Nephron (organoid): ENCODE measurements at regions not wholly inside any gene's neighbourhood (a gene's known extent, or its start where the extent isn't known, plus 50 kb on each side); places are given as distances from the start of the nearest gene placed in this dataset.

Experiments
- H3K27ac Mint-ChIP-seq, 3 experiments: 2 replicates each; pipeline ENCODE4 v1.8.0; 2020; ENCODE audit warnings: mixed read lengths in 3 of 3, mild to moderate bottlenecking in 2 of 3, moderate library complexity in 1 of 3
- H3K27me3 Mint-ChIP-seq: 2 replicates; pipeline ENCODE4 v1.8.0; 2021; ENCODE audit warnings: low read depth, mild to moderate bottlenecking, moderate library complexity, mixed read lengths
- H3K36me3 Mint-ChIP-seq: 2 replicates; pipeline ENCODE4 v1.8.0; 2020; ENCODE audit warnings: low read depth, mixed read lengths
- H3K4me1 Mint-ChIP-seq: 2 replicates; pipeline ENCODE4 v1.8.0; 2020; ENCODE audit warnings: mixed read lengths
- H3K4me3 Mint-ChIP-seq, 3 experiments: 2 replicates each; pipeline ENCODE4 v1.8.0; 2020; ENCODE audit warnings: mild to moderate bottlenecking in 3 of 3, mixed read lengths in 3 of 3, moderate library complexity in 2 of 3
- H3K9me3 Mint-ChIP-seq: 2 replicates; pipeline ENCODE4 v1.8.0; 2020; ENCODE audit warnings: mixed read lengths
- TF ChIP-seq, protein P1 (sequence below), 3 experiments: fragments of 200-600 bp; sonication (generic); IDR thresholded peaks; one replicate each; pipeline ENCODE4 v1.5.0; 2021; ENCODE audit warnings: antibody characterized with exemption in 3 of 3; ENCODE audit not compliant: unreplicated experiment in 3 of 3

DNA sequence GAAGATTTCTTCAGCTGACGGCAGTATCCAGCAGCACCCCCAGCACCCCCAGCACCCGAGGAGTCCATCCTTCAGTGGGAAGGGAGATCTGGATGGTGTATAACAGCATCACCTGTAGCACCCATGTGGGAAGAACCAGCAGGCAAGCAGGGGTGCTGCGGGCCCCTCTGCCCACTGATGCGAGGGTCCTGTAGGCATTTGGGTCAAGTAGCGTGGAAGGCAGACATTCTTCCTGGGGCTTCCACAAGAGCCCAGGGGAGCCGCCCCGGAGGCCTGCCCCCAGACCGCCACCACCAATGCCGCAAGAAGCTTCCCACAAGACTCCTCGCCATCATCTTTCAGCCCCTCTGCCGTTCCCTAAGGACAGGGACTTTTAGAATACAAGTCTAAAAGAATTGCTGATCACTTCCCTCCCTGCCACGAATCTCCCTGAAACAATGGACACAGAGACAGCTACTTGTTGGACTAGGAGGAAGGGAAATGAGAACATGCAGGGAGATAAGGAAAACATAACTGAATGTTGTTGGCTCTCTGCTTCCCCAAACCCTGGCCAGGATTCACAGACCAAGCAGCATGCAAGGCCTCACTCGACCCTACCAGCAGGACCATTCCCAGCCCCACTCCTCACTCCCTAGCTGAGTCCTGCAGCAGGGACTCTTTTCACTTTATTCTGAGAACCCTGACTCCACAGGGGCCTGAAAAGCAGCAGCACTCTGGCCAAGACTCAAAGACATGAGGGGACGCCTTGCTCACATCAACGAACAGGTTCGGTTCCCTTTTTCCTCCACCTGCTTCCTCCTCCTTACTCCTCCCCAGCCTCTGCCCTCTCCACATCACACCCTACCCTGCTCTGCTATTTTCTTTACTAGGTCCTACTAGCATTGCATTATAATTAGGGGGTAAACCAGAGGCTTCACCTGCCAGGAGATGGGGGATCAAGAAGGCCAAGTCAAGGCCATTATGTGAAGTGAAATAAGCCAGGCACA, 164.5 kb downstream of the HERPUD2 start:
- H3K4me1 Mint-ChIP-seq, result no peaks in the 10 kb centered on the region
- no peak overlapping the region for H3K27ac Mint-ChIP-seq
- peaks cover 58% of the 10 kb centered on the region for H3K27me3 Mint-ChIP-seq
- no peaks in the 10 kb centered on the region for H3K36me3 Mint-ChIP-seq
- TF ChIP-seq, protein P1, sequence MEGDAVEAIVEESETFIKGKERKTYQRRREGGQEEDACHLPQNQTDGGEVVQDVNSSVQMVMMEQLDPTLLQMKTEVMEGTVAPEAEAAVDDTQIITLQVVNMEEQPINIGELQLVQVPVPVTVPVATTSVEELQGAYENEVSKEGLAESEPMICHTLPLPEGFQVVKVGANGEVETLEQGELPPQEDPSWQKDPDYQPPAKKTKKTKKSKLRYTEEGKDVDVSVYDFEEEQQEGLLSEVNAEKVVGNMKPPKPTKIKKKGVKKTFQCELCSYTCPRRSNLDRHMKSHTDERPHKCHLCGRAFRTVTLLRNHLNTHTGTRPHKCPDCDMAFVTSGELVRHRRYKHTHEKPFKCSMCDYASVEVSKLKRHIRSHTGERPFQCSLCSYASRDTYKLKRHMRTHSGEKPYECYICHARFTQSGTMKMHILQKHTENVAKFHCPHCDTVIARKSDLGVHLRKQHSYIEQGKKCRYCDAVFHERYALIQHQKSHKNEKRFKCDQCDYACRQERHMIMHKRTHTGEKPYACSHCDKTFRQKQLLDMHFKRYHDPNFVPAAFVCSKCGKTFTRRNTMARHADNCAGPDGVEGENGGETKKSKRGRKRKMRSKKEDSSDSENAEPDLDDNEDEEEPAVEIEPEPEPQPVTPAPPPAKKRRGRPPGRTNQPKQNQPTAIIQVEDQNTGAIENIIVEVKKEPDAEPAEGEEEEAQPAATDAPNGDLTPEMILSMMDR (IDR thresholded peaks at IDR 0.05; ENCODE audit: unreplicated experiment in 3 of 3), result no peak
- no peak overlapping the region for H3K4me3 Mint-ChIP-seq
- no peaks in the 10 kb centered on the region for H3K9me3 Mint-ChIP-seq

DNA sequence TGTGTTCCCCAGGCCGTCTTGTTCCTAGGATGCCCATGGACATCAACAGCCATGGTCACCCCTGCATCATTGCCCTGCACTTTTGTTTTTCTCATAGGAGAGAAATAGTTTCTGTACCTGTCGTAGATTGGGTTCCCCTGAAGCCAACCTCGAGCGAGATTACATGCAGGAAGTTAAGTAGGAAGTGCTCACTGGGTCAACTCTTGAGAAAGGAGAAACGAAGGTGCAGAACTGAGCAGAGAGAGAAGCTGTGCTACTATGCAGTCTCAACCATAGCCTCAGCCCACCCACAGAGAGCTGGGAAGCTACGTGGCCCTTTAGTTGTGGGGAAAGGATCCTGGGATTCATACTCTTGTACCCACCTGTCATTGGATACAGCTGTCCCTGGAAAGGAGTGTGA, 165.2 kb downstream of the HERPUD2 start:
- no peaks in the 10 kb centered on the region for H3K4me1 Mint-ChIP-seq
- H3K27me3 Mint-ChIP-seq, result peaks cover 64% of the 10 kb centered on the region
- H3K4me3 Mint-ChIP-seq, result no peak overlapping the region
- no peaks in the 10 kb centered on the region for H3K9me3 Mint-ChIP-seq
- no peaks in the 10 kb centered on the region for H3K36me3 Mint-ChIP-seq
- TF ChIP-seq, protein P1 (IDR thresholded peaks at IDR 0.05; ENCODE audit: unreplicated experiment in 3 of 3), result no peak
- H3K27ac Mint-ChIP-seq, result no peak overlapping the region

DNA sequence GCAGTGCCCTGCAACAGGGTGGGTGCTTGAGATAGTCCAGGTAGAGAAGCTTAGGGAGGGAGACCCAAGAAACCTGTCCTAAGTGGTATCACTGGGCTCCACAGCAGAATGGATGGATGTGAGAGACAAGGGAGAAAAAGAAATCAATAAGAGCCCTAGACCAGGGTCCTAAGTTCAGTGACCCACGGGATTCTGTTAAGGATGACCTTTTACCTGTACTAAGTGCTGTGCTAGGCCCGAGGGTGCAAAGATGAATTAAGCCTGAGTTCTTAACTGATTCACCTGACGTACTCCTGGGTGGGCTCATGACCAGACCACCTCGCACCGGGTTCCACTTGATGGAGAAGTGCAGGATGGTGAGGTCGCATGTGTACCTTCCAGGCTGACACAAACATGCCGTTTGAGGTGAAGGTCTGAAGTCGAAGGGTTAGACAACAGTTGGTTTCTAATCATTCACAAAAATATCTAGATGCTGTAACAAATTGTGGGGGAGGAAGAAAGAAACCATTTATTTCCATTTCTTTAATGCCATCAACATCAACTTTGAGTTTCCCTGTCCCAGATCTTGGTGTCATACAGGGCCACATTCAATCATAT, 166.5 kb downstream of the HERPUD2 start:
- H3K4me1 Mint-ChIP-seq, result no peaks in the 10 kb centered on the region
- no peaks in the 10 kb centered on the region for H3K9me3 Mint-ChIP-seq
- H3K4me3 Mint-ChIP-seq, result no peak overlapping the region

DNA sequence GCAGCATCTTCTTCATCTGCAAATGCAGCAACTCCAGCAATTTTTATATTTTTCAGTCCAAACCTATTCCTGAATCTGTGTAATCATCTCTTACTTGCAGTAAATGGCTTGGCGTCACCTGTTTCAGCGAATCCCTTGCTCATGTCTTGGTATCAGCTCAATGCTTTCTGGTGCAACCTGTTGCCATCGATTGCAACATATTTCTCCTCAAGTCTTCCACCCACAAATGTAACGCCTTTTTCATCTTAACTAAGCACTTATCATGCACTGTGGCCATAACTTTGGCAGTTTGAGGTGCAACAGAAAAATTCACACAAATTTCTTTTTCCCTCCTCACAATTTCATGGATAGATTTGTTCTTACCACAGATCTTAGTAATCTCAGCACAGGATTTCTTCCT, 168.3 kb downstream of the HERPUD2 start:
- peaks cover 4% of the 10 kb centered on the region for H3K4me1 Mint-ChIP-seq
- no peaks in the 10 kb centered on the region for H3K9me3 Mint-ChIP-seq
- H3K36me3 Mint-ChIP-seq, result no peaks in the 10 kb centered on the region
- no peak overlapping the region for H3K4me3 Mint-ChIP-seq
- H3K27ac Mint-ChIP-seq, result no peak overlapping the region
- peaks cover 66% of the 10 kb centered on the region for H3K27me3 Mint-ChIP-seq
- TF ChIP-seq, protein P1 (IDR thresholded peaks at IDR 0.05; ENCODE audit: unreplicated experiment in 3 of 3), result no peak

More for the DNA sequence above, 166.5 kb downstream of the HERPUD2 start:
- TF ChIP-seq, protein P1 (IDR thresholded peaks at IDR 0.05; ENCODE audit: unreplicated experiment in 3 of 3), result no peak
- H3K27ac Mint-ChIP-seq, result no peak overlapping the region
- peaks cover 65% of the 10 kb centered on the region for H3K27me3 Mint-ChIP-seq
- H3K36me3 Mint-ChIP-seq, result no peaks in the 10 kb centered on the region

DNA sequence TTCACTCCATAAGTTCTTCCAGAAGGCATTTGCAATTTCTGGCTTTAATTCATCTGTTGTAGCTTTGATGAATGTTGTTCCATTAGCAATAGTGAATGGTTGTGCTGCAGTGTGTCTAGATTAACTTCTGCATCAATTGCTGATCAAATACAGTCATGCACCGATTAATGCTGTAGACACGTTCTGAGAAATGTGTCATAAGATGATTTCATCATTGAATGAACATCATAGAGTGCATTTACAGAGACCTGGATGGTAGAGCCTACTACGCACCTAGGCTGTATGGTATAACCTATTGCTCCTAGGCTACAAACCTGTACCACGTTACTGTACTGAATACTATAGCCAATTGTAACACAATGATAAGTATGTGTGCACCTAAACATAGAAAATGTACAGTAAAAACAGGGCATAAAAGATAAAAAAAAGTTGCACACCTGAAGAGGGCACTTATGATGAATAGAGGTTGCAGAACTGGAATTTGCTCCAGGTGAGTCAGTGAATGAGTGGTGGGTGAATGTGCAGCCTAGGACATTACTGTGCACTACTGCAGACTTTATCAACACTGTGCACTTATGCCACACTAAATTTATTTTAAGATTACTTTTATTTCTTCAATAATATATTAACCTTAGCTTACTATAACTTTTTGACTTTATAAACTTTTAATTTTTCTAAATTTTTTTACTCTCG, 170.7 kb downstream of the HERPUD2 start:
- H3K36me3 Mint-ChIP-seq, result no peaks in the 10 kb centered on the region
- H3K27ac Mint-ChIP-seq, result no peak overlapping the region
- H3K4me1 Mint-ChIP-seq, result peaks cover 10% of the 10 kb centered on the region
- TF ChIP-seq, protein P1 (IDR thresholded peaks at IDR 0.05; ENCODE audit: unreplicated experiment in 3 of 3), result no peak
- H3K4me3 Mint-ChIP-seq, result no peak overlapping the region
- no peaks in the 10 kb centered on the region for H3K9me3 Mint-ChIP-seq
- H3K27me3 Mint-ChIP-seq, result peaks cover 70% of the 10 kb centered on the region
